HG03095 (cell line): ENCODE measurements at regions not wholly inside any gene's neighbourhood (a gene's known extent, or its start where the extent isn't known, plus 50 kb on each side); places are given as distances from the start of the nearest gene placed in this dataset.

Experiments used
- ATAC-seq: cut with Tn5 transposase; IDR thresholded peaks from one replicate; pipeline ENCODE4 v1.9.1; 2021; ENCODE audit warnings: moderate library complexity; ENCODE audit not compliant: unreplicated experiment

DNA sequence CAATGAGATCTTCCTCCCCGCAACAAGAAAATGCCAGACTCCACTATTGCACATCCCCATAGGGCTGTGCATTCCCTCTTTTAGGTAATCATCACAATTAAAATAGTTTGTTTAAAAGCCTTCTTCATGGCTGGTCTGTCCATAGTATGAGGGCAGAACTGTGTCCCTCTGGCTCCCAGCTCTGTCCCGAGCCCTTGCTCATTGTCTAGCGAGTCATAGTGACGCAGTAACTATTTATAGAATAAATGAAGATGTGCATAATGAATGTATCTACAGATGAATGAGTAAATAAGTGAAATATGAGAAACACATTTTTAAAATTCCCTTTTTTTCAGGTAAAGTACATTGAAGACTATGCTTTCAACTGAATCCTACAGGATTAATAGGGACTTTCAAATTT, 128.4 kb upstream of the TMC3 start:
- no peak for ATAC-seq

DNA sequence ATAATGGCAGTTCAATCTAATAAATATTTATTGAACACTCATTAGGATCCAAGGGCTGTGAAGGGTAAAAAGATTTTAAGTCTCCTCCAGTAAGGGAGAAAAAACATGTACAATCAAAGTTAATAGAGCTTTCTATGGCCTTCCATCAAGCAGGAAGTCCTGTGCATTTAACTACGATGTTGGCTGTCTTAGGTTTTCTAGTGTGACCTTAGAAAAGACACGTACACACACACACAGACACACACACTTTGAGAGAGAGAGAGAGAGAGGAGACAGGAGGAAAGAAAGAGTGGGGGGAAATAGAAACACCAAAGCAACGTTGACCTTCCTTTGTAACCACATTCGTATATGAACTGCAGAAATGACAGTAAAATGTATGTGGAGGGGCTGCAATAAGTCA, 126.1 kb upstream of the TMC3 start:
- ATAC-seq: no peak

DNA sequence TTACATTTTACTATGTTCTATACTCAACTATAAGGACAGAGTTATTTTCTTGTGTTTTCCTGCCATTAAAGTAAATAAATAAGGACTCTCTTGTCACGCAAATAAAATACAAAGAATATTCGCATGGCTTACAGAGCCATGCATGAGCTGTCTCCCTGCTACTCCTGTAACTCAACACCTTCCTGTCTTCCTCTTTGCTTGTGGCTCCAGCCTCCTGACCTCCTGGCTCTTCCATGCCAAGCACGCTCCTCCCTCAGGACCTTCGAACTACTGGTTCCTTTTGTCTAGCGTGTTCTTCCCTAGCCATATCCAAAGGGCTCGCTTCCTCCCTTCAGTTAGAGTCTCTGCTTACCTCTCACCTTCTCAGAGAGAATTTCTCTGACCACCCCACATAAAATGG, 124.3 kb upstream of the TMC3 start:
- no peak for ATAC-seq

GRCh38 chr15:81497238-81497637, 123.2 kb upstream of the TMC3 start:
- no peak for ATAC-seq

GRCh38 chr15:81495780-81496467, 121.9 kb upstream of the TMC3 start:
- ATAC-seq: no peak

GRCh38 chr15:81492969-81493645, 119.1 kb upstream of the TMC3 start:
- ATAC-seq: no peak

GRCh38 chr15:81492331-81492968, 118.4 kb upstream of the TMC3 start:
- no peak for ATAC-seq

DNA sequence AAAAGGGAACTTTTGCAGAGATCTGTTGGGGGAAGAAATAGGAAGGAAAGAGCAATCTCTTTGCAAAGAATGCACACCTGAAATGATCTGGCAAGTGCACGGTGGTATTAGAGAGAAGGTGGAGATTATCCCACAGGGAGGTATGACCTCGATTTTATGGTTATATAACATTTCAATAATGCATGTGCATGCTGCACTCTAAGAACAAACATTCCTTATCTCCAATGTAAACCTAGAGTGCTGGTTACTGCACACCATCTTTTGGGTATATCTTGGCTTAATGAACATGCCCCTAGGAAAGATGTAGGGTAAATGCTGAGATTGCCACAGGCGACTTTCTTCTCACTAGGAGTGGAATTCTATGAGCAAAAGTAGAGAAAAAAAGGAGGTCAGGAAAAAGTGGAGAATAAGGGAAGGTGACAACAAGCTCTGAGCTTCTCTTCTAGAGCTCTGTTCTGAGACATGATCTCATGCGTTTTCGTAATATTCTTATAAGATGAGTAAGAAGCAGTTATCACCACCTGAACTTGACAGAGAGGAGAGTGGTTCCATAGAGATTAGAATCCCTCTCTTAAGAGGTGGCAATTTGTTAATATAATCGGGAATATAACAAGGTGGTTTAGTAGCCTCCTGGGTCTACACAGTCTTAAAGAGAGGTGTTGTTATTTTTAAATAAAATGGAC, 117.5 kb upstream of the TMC3 start:
- no peak for ATAC-seq

DNA sequence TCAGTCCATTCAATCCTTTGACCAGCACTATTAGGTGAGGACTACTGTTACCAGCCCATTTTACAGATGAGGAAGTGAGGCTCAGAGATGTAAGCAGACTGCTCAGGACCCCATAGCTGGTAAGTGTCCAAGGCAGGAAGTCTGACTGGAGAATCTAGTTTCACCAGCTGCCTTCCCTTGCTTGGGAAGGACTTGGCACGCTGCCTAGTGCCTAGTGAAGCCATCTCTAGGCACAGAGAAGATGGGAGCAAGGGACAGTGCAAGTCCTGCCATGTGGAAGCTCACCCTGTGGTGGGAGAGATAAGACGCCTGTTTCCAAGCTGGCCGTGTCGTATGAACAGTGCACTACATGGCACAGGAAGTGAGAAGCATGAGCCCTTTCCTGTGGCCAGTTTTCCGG, 111.8 kb upstream of the TMC3 start:
- no peak for ATAC-seq

DNA sequence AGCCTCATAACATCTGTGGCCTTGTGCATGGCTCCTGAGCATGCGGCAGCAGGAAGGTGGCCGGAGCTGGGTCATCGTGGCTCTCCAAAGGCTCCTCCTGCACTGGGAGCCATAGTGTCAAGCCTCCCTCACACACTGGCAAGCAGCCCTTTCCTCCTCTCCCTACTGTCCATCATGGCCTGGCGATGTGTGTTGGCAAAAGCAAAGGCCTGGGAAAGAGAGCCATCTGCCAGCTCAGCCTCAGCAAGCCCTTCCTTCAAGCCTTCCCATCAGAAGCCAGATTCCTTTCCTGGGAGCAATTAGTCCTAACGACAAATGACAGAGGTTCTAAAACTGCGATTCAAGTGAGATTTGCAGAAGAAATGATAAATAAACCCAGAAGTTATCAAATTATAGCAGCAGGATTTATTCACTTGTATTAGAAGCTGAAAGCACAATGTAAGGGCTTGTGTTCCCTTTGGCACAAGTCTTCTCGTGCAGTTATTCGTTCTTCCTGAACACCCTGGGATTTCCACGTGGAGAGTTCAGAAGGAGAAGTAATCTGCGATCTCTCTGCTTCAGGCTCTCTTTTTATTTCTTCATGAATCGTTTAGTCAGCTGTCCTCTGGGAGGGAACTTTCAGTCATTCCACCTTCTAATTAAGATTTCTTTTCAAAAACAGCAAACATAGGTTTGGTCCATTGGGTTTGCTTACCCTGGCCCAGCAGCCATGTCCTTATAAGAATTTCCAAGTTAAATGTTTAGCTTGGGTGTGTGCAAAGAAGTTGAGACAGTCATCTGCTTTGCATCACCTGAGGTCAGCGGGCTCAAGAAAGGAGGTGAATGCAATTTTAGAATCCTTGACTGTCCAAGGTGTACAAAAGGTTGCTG, 110.3 kb upstream of the TMC3 start:
- ATAC-seq: no peak

DNA sequence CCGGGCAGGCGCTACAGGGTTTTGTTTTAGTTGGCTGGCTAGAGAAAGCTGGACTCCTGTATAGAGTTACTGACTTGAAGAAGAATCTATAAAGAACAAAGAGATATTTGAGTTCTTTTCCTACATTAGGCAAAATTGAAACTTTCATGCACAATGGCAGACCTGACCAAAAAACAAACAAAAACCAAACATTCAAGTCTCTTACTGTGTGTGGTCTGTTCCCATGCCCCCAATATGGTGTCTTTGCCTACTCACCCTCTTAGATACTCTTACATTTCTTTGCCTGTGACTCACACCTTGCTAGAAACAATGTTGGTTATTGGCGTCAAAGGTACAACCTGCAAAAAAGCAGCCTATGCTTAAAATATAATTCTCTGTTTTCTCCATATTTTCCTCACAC, 109.5 kb upstream of the TMC3 start:
- no peak for ATAC-seq

DNA sequence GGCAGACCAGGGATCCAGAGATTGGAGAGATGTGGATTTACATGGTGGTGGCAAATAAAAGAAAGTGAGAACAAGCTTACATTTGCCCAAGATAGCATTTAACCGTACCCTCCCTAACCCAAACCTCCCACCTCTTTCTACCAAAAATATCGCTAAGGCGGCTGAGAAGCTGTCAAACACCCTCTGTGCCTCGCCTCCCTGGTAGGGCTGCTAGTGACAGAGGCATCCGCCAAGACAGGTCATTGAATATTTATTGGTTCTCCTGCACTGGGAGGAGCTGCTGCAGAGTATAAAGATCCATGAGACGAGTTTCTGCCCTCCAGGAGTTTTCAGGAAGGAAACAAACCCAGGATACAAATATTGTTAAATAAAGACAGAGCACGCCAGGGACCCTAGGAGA, 107.3 kb upstream of the TMC3 start:
- ATAC-seq: no peak

DNA sequence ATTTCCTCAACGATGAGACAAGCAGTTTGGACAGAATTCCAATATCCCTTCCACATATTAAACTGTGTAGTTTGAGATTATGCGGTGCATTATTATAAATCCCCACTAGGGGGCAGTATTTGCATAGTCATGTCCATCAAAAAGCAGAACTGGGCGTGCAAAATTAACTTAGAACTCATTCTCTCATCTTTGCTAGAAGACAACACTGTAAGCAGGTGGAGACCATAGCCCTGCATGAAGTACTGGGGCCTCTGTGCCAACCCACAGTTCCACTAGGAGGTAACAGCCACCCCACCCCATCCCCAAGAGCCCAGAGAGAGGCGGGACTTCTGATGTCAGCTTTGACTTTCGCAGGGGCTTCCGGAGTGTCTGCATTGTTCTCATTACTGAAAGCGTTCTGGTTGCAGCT, 106.6 kb upstream of the TMC3 start:
- ATAC-seq: no peak

DNA sequence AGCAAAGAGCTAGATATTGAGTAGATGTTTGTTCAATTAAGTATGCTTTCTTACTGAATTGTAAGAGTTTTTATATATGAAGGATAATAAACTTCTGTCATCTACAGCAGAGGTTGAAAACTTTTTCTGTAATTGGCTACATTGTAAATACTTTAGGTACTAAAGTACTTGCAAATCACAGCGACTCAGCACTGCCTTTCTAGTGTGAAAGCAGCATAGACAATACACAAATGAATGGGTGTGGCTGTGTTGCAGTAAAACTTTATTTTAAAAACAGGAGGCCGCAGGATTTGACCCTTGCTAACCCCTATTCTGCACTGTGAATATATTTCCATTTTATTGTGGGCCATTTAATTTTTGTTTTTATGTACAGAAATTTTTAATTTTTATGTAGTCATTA, 104.3 kb upstream of the TMC3 start:
- no peak for ATAC-seq

GRCh38 chr15:81475926-81476325, 101.9 kb upstream of the TMC3 start:
- no peak for ATAC-seq

DNA sequence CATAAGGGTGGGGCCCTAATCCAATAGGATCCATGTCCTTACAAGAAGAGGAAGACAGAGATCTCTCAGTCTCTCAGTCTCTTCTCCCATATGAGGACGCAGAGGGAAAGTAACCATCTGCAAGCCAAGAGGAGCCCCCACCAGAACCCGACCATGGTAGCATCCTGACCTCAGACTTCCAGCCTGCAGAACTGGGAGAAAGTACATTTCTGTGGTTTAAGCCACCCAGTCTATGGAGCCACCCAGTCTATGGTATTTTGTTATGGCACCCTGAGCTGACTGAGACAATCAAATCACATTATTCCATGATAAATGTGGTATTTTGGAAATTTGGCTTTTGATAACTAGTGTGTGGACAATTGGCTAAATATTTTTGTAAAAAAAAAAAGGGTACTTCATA, 101.5 kb upstream of the TMC3 start:
- no peak for ATAC-seq

GRCh38 chr15:81473946-81474345, 99.9 kb upstream of the TMC3 start:
- no peak for ATAC-seq

DNA sequence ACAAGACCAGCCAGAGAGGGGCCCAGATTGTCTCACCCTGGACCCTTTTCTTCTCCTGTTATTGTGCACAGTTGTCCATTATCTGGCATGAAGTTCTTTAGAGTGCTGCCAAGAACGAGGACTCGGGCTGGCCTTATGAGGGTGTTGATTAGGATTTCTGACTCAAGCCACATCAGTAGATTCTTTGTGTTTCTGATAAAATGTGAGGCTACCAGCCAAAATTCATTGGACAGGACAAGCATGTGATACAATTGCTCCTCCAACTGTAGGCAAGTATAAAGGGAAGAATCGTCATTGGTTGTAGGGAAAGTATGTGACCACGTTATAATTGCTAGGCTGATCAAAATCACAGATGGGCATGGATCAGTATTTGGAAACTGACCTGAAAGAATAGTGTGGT, 99.2 kb upstream of the TMC3 start:
- no peak for ATAC-seq

DNA sequence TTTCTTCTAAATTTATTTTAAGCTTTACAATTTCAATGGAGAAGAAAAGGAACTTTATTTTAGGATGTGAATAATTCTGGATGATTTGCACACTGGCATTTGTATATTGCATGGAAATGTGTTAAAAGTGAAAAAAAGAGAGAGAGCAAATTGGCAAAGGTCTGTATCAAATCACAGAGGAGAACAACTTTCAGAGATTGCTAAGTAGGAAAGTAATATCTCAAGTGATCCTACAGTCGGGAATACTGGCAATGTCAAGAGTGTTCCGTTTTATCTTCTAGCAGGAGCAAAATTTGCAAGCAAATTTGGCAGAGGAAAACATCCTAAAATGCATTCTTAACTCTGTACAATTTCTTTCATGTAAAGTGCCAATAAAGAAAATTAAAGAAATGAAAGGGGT, 97.1 kb upstream of the TMC3 start:
- ATAC-seq: no peak

DNA sequence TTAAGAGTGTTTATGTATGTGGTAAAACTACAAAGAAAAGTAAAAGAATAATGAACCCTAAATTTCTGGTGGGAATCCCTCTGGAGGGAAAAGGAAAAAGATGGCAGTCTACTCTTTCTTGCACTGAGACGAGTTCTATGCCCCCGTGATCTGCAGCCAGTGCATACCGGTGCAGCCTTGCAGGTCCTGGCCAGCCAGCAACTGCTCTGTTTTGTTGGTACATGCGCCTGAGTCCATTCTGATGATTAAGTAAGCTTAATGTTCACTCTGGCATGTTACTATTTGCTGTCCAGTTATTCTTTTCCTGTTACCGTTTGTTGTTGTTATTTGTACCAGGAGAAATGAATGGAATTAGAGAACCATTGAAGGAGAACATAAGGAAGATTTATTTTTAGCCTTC, 95.1 kb upstream of the TMC3 start:
- no peak for ATAC-seq

GRCh38 chr15:81466741-81467140, 92.7 kb upstream of the TMC3 start:
- ATAC-seq: no peak
